ENCODE measurements at regions not wholly inside any gene's neighbourhood (a gene's known extent, or its start where the extent isn't known, plus 50 kb on each side); places are given as distances from the start of the nearest gene placed in this dataset.

DNA sequence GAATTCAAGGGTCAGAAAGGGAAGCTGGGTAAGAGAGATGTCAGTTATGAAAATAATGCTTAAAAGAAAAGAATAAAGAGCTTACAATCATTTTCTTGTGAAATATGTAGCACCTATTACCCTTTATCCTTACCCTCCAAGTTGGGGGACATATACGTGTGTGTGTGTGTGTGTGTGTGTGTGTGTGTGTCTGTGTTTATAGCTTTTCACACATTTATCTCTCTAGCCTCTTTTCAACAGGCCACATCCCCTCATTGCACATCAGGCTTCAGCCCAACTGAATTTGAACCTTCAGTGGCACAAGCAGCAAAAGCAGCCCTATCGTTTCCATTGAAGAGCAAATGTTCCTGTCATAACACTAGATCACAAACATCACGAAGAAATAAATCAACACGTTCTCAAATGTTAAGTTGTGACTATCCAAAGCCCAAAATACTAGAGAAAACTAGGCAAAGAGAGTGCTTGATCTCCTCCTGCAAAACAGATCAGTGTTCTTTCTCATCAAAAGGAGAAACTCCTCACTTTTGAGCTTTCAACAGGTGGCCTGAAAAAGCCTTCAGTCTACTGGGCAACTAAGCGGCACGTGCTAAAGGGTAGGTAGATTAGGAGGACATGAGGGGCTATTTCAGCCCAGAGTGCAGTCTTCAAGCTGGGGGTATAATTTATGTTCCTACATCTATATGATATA, 416.4 kb downstream of the EFNA5 start:
- TF ChIP-seq CTCF (conservative IDR thresholded peaks at IDR 0.05) (no peak), ZFX (IDR thresholded peaks at IDR 0.05) (no peak)
